NT2/D1 (cell line): ENCODE measurements at regions not wholly inside any gene's neighbourhood (a gene's known extent, or its start where the extent isn't known, plus 50 kb on each side); places are given as distances from the start of the nearest gene placed in this dataset.

ENCODE experiments used
- DNase-seq: peaks from one replicate; pipeline ENCODE4 v3.0.0-alpha.2; 2011; ENCODE audit warnings: low read depth, low spot score
- H3K27me3 ChIP-seq: 2 replicates; pipeline ENCODE4 v1.6.0; 2011; ENCODE audit warnings: mild to moderate bottlenecking; ENCODE audit not compliant: insufficient read length, insufficient read depth
- H3K36me3 ChIP-seq: 2 replicates; pipeline ENCODE4 v1.6.1; 2011; ENCODE audit warnings: mild to moderate bottlenecking, low read length, mixed read lengths; ENCODE audit not compliant: insufficient read depth, insufficient read length
- H3K4me1 ChIP-seq: 2 replicates; pipeline ENCODE4 v1.5.1; 2011; ENCODE audit not compliant: insufficient read depth, insufficient read length
- H3K4me3 ChIP-seq: 2 replicates; pipeline ENCODE4 v1.5.1; 2011; ENCODE audit warnings: low read depth; ENCODE audit not compliant: insufficient read length
- H3K9ac ChIP-seq: 2 replicates; pipeline ENCODE4 v1.6.0; 2011; ENCODE audit warnings: low read depth; ENCODE audit not compliant: insufficient read length
- H3K9me3 ChIP-seq: 2 replicates; pipeline ENCODE4 v1.5.1; 2011; ENCODE audit warnings: mild to moderate bottlenecking, low read length; ENCODE audit not compliant: insufficient read depth
- SUZ12 ChIP-seq: IDR thresholded peaks from 2 replicates; pipeline ENCODE4 v1.6.1; 2011; ENCODE audit not compliant: insufficient read length, insufficient read depth; ENCODE audit errors: extremely low read depth
- YY1 ChIP-seq: IDR thresholded peaks from 2 replicates; pipeline ENCODE4 v1.6.1; 2011; ENCODE audit not compliant: insufficient read length, insufficient read depth
- ZNF274 ChIP-seq: IDR thresholded peaks from 2 replicates; pipeline ENCODE4 v1.6.1; 2011; ENCODE audit warnings: mild to moderate bottlenecking, low read depth, low read length

GRCh38 chr7:130887182-130887956, 153.4 kb upstream of the KLF14 start:
- Histone ChIP-seq H3K4me1 (peaks cover 2% of the 10 kb centered on the region), H3K36me3 (peaks cover 24% of the 10 kb centered on the region), H3K9ac (no peak overlapping the region), H3K27me3 (no peaks in the 10 kb centered on the region), H3K4me3 (no peak overlapping the region), H3K9me3 (no peaks in the 10 kb centered on the region)
- TF ChIP-seq YY1 (no peak), ZNF274 (no peak), SUZ12 (no peak)
- no peak for DNase-seq

DNA sequence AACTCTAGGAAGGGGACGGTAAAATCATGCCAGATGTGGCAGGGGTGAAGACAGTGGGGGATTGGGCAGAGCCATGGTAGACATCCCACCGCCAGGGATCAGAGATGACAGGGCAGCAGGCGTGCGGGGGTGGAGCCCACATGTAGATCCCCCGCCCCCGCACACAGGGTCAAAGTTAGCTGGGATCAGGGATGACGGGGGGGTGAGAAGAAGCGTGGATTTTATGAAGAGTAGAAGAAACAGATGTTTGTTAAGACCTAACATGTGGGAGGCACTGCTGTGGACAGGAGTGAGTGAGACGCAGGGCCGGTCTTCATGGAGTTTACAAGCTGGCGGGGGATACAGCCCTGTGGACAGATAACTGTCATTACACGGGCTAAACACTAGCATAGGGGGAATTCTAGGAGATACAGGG, 154.0 kb upstream of the KLF14 start:
- no peak overlapping the region for H3K4me3 ChIP-seq
- no peak overlapping the region for H3K9ac ChIP-seq
- DNase-seq: no peak
- no peak for TF ChIP-seq SUZ12
- TF ChIP-seq ZNF274: no peak
- TF ChIP-seq YY1: no peak
- no peaks in the 10 kb centered on the region for H3K27me3 ChIP-seq
- no peaks in the 10 kb centered on the region for H3K9me3 ChIP-seq
- H3K36me3 ChIP-seq: peaks cover 18% of the 10 kb centered on the region
- H3K4me1 ChIP-seq: peaks cover 2% of the 10 kb centered on the region

DNA sequence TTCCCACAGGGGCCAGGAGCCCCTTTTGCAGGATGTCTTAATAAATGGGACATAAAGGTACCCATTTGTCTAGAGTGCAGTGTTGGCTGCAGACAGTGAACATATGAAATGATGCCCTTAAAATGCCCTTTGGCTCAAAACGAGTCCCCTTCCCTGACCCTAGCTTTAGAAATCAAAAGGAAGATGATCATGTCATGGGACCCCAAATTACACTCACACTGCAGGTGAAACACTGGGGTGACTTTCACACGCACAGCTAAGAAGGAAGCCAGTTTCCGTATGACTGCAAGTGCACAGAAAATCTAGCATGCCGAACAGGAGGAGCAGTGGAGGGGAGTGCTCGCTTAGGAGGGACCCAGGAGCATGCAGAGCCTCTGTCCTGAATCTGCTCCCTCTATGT, 154.5 kb upstream of the KLF14 start:
- H3K4me3 ChIP-seq: no peak overlapping the region
- H3K4me1 ChIP-seq: peaks cover 2% of the 10 kb centered on the region

DNA sequence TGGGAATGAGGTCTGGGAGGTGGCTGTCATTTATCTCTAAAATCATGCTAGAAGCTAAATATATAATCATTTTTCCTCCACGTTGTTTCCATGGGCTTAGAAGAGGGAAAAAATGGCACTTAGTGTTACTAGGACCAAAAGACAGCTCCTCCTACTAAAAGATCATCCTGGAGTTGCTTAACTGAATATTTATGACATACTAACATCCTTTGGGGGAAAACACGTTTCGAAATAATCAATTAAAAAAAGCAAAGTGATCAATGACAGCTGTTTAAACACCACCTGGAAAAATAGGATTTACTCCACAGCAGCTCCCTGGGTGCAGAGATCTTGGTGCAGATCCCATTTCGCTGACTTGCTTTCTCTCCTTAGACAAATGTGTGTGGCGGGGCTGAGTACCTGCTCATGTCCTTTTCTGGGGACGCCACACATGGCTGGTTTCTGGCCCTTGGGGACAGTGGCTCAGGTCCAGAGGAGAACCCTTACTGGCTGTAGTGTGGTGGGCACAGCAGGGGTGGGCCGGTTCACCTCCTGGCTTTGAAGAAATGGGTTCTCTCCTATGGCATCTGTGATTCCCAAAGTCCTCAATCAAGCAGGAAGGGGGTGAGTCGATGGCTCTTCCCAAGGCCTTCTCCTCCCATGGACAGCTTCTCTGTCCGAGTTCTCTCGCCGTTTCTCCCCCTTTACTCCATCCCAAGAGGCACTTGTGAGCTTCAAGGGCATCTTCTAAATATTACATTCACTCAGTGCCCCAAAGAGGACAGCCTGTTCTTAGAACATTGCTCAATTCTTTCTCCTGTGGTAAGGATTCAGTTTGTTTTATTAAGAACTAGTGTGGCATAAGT, 156.4 kb upstream of the KLF14 start:
- H3K9ac ChIP-seq: no peak overlapping the region
- no peak for DNase-seq
- peaks cover 10% of the 10 kb centered on the region for H3K36me3 ChIP-seq
- no peak overlapping the region for H3K4me3 ChIP-seq
- H3K4me1 ChIP-seq: peaks cover 5% of the 10 kb centered on the region
- TF ChIP-seq YY1: no peak
- TF ChIP-seq SUZ12: no peak
- no peak for TF ChIP-seq ZNF274
- no peaks in the 10 kb centered on the region for H3K27me3 ChIP-seq
- no peaks in the 10 kb centered on the region for H3K9me3 ChIP-seq

More for the DNA sequence above, 154.5 kb upstream of the KLF14 start:
- no peak for DNase-seq
- no peaks in the 10 kb centered on the region for H3K9me3 ChIP-seq
- no peak for TF ChIP-seq SUZ12
- H3K27me3 ChIP-seq: no peaks in the 10 kb centered on the region
- H3K36me3 ChIP-seq: peaks cover 18% of the 10 kb centered on the region
- no peak overlapping the region for H3K9ac ChIP-seq

DNA sequence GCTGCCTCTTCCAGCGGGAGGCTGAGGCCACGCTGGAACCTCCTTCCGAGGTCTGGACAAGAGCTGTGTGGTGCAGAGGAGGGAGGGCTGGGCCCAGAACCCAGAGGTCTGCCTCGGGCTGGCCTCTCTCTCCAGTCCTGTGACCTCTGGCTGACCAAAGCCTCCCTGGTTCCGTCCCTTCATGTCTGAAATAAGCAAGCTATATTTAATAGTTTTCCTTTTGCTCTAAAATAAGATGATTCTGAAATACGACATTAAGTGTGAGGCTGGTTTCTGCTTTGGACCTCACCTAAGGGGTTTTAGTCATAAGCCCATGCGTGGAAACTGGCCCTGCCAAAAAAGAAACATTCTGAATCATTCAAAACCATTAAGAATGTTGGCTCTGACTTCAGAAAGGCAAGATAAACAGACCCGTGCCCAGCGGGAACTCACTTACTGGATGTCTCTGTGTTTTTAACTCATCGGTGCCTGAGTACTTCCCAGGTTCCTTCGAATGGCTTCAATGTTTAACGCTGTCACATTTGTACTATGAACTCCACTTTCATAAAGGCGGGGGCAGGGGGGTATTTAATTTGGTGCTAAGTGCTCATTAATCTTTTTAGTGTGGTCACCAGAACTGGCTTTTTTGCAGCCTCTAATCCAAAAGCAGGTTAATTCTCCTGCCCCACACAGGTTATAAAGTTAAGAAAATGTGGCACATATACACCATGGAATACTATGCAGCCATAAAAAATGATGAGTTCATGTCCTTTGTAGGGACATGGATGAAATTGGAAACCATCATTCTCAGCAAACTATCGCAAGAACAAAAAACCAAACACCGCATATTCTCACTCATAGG, 157.5 kb upstream of the KLF14 start:
- no peak overlapping the region for H3K4me3 ChIP-seq

DNA sequence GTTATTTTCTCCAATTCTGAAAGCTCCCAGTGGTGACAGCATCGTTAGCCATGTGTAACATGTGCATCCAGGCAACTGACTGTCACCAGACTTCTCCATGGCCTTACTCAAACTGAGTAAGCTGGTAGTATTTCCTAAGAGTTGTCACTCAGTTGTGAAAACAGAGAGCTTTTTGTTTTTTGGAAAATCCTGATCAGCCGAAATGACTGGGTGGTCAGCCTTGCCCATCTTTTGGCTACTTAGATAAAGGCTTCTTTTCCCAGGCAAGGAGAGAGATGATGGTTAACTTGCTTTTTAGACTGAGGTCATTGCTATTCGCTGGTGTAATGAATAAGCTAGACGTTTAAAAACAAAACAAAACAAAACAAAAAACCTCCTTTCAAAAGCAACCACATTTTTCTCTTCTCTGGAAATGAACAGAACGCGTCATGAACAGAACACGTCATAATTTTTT, 159.5 kb upstream of the KLF14 start:
- peaks cover 15% of the 10 kb centered on the region for H3K4me1 ChIP-seq
- no peaks in the 10 kb centered on the region for H3K9me3 ChIP-seq
- H3K36me3 ChIP-seq: peaks cover 27% of the 10 kb centered on the region
- TF ChIP-seq YY1 (no peak), SUZ12 (no peak), ZNF274 (no peak)
- no peaks in the 10 kb centered on the region for H3K27me3 ChIP-seq
- DNase-seq: no peak
- H3K4me3 ChIP-seq: no peak overlapping the region
- no peak overlapping the region for H3K9ac ChIP-seq

More for the DNA sequence above, 157.5 kb upstream of the KLF14 start:
- H3K36me3 ChIP-seq: peaks cover 19% of the 10 kb centered on the region
- H3K9me3 ChIP-seq: no peaks in the 10 kb centered on the region
- no peaks in the 10 kb centered on the region for H3K27me3 ChIP-seq
- TF ChIP-seq SUZ12: no peak
- TF ChIP-seq YY1: no peak
- H3K4me1 ChIP-seq: peaks cover 8% of the 10 kb centered on the region
- DNase-seq: no peak
- H3K9ac ChIP-seq: no peak overlapping the region
